ENCODE measurements at regions not wholly inside any gene's neighbourhood (a gene's known extent, or its start where the extent isn't known, plus 50 kb on each side); places are given as distances from the start of the nearest gene placed in this dataset.

DNA sequence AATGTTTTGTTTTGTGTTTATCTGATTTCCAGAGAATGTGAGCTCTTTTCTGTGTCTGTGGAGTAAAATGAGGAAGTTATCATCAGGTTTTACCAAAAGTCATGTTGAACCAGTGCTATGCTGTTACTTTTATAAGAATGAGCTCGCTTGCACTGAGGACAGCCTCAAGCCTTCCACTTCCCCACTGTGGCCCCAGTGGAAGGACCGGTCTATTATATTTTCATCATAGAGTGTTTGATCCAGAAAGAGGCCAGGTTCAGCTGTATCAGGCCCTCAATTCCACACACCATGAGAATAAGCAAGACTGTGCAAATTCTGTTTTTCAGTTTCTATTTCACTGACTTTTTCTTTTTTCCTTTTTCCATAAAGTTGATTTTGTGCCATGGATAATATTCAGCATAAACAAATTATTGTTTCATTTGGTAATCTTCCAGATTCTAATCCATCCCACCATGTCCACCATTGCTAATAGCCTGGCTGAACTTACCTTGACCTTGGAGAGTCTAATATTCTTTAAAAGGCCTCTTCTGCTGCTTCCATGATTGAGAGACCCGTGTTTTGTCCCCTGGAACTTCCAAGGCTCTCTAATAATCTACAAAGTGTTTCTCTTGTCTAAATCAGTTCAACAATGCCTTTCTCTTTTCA is 286.2 kb downstream of the THBS2 start:
- peaks cover 14% of the 10 kb centered on the region for H3K27me3 Mint-ChIP-seq
- DNase-seq: no peak
- no peak overlapping the region for H3K27ac Mint-ChIP-seq
- ATAC-seq (ENCODE audit: low read depth): no peak
- no peaks in the 10 kb centered on the region for H3K4me1 Mint-ChIP-seq
- H3K4me3 Mint-ChIP-seq: no peak overlapping the region
- peaks cover 2% of the 10 kb centered on the region for H3K9me3 Mint-ChIP-seq
- CTCF ChIA-PET: no interaction called here
- TF ChIP-seq, protein P1, sequence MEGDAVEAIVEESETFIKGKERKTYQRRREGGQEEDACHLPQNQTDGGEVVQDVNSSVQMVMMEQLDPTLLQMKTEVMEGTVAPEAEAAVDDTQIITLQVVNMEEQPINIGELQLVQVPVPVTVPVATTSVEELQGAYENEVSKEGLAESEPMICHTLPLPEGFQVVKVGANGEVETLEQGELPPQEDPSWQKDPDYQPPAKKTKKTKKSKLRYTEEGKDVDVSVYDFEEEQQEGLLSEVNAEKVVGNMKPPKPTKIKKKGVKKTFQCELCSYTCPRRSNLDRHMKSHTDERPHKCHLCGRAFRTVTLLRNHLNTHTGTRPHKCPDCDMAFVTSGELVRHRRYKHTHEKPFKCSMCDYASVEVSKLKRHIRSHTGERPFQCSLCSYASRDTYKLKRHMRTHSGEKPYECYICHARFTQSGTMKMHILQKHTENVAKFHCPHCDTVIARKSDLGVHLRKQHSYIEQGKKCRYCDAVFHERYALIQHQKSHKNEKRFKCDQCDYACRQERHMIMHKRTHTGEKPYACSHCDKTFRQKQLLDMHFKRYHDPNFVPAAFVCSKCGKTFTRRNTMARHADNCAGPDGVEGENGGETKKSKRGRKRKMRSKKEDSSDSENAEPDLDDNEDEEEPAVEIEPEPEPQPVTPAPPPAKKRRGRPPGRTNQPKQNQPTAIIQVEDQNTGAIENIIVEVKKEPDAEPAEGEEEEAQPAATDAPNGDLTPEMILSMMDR (IDR thresholded peaks at IDR 0.05): no peak
- intact Hi-C loops (cut with micrococcal nuclease): no loop called here
- POLR2A ChIA-PET: no interaction called here
- H3K36me3 Mint-ChIP-seq (ENCODE audit: low read depth): no peaks in the 10 kb centered on the region

DNA sequence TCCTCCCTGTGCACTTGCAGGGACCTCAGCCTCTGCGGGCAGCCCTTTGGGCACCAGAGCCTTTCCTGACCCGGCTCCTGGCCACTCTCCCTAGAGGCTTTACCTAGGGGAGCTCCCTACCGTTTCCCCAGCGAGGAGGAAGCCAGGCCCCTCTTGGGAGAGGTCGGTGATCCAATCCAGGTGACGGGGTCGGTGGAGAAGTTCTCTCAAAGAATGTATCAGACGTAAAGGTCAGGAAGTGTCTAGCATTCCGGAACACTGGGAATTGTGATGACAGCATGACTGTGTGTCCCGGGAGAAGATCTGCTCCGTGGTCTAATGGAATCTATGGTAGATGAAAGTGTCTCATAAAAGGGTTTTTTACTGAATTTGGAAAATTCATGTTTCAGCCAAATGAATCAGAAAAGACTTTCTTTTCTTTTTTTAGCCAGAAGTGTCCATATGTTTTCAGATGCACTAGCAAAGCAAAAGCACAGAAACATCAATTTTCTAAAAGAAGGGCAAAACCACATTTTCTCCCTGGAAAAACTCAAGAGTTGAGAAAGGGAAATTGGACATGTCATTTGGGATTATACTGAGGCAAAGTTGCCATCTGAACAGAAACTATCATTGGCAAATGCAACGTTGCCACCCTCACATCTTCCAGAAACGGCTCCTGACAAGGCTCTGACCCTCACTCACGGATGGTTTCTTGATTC is 289.4 kb downstream of the THBS2 start:
- Mint-ChIP-seq H3K27ac (no peak overlapping the region), H3K9me3 (peaks cover 2% of the 10 kb centered on the region), H3K27me3 (peaks cover 8% of the 10 kb centered on the region), H3K36me3 (ENCODE audit: low read depth) (no peaks in the 10 kb centered on the region), H3K4me3 (no peak overlapping the region), H3K4me1 (no peaks in the 10 kb centered on the region)
- no peak for DNase-seq
- CTCF ChIA-PET: no interaction called here
- no peak for ATAC-seq (ENCODE audit: low read depth)
- TF ChIP-seq, protein P1 (IDR thresholded peaks at IDR 0.05): no peak
- intact Hi-C loops (cut with micrococcal nuclease): no loop called here
- POLR2A ChIA-PET: no interaction called here

DNA sequence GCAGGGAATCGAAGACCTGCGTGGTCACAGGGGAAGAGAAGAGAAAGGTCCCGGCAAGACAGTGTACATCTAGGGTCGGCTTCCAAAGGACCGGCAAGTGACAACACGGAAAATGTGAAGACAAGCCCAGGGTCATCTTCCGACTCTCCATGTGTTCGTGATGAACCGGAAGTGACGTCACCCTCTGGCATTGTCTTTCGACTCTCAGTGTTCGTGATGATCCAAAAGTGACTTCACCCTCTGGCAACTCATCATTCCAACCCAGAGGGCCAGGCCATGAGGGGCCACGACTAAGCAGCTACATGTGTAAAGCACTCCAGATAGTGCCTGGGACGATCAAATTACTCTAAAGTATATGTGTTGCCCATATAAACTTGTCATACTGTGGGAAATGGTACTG is 290.8 kb downstream of the THBS2 start:
- no peak for DNase-seq
- POLR2A ChIA-PET: no interaction called here
- H3K36me3 Mint-ChIP-seq (ENCODE audit: low read depth): no peaks in the 10 kb centered on the region
- CTCF ChIA-PET: interaction anchor here (0.9 kb wide), 1 partner anchor 9 kb away, joined by 3 read pairs; no protein-coding TSS in a partner anchor
- no peaks in the 10 kb centered on the region for H3K4me1 Mint-ChIP-seq
- ATAC-seq (ENCODE audit: low read depth): no peak
- H3K27ac Mint-ChIP-seq: no peak overlapping the region
- TF ChIP-seq, protein P1 (IDR thresholded peaks at IDR 0.05): no peak
- intact Hi-C loops (cut with micrococcal nuclease): no loop called here
- no peak overlapping the region for H3K4me3 Mint-ChIP-seq
- H3K27me3 Mint-ChIP-seq: peaks cover 8% of the 10 kb centered on the region
- peaks cover 2% of the 10 kb centered on the region for H3K9me3 Mint-ChIP-seq

DNA sequence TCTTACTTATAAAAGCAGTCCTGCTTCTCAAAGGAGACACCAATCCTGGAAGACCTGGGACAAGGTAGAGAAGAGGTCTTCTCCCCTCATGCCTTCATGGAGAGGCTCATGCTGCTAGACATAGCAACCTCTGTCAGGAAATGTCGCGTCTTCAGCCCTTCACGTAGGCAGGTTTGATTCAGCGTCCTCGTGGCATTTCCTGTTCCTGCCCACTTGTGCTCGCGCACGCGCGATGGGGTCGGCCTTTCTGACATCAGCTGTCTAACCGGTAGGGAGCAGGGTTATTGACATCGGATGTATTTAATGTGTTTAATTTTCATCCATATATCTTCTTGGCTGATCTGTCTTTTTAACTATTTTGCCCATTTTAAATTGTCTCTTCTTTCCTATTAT is 292.4 kb downstream of the THBS2 start:
- DNase-seq (no peak), ATAC-seq (ENCODE audit: low read depth) (no peak)
- H3K9me3 Mint-ChIP-seq: peaks cover 2% of the 10 kb centered on the region
- H3K27ac Mint-ChIP-seq: no peak overlapping the region
- H3K4me3 Mint-ChIP-seq: no peak overlapping the region
- ChIA-PET CTCF (no interaction called here), POLR2A (no interaction called here)
- no peaks in the 10 kb centered on the region for H3K4me1 Mint-ChIP-seq
- intact Hi-C loops (cut with micrococcal nuclease): no loop called here
- no peaks in the 10 kb centered on the region for H3K36me3 Mint-ChIP-seq (ENCODE audit: low read depth)
- TF ChIP-seq, protein P1 (IDR thresholded peaks at IDR 0.05): no peak
- peaks cover 8% of the 10 kb centered on the region for H3K27me3 Mint-ChIP-seq

DNA sequence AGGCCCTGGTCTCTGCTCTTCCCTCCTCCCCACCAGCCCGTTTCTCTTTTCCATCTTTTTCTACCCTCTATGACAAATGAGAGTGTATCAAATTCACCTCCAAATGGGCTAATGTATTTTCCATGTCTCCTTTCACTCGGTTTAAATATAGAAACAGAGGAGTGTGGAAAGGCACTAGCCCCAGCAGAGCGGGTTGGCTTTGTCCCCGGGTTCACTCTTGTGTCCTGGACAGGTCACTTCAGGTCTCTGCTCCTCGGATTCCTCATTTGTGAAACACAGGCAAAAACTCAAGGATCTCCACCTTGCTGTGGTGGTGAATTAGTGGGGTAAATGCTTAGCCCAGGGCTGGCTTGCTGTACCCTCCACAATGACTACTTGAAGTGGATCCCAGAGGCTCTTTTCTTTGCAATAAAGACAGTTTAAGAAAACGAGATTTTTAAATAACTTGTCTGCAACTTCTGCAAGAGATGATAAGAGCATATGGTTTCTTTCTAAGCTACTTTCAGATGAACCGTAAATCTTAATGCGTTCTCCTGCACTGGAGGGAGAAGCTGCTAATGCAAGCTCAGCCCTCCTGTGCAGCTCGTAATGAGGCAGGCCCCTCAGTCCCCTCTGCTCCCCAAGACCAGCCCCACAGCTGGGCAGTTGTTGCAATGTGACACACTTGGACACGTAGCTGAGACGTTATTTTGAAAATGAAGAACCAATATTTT is 292.9 kb downstream of the THBS2 start:
- Mint-ChIP-seq H3K4me1 (no peaks in the 10 kb centered on the region), H3K27ac (no peak overlapping the region), H3K36me3 (ENCODE audit: low read depth) (no peaks in the 10 kb centered on the region), H3K9me3 (no peaks in the 10 kb centered on the region), H3K4me3 (no peak overlapping the region), H3K27me3 (peaks cover 8% of the 10 kb centered on the region)
- intact Hi-C loops (cut with micrococcal nuclease): no loop called here
- ChIA-PET POLR2A (no interaction called here), CTCF (interaction anchor here (1.0 kb wide), 1 partner anchor 11 kb away, joined by 3 read pairs; no protein-coding TSS in a partner anchor)
- TF ChIP-seq, protein P1 (IDR thresholded peaks at IDR 0.05): no peak
- ATAC-seq (ENCODE audit: low read depth) (no peak), DNase-seq (no peak)
